HG03039 (cell line): ENCODE measurements at regions not wholly inside any gene's neighbourhood (a gene's known extent, or its start where the extent isn't known, plus 50 kb on each side); places are given as distances from the start of the nearest gene placed in this dataset.
"Not testable (repeated sequence)": the region's sequence is repeated elsewhere in the genome, so short reads cannot be mapped to it uniquely, and the experiment has no call there.

ENCODE experiments used
- ATAC-seq: cut with Tn5 transposase; IDR thresholded peaks from one replicate; pipeline ENCODE4 v1.9.1; 2021; ENCODE audit warnings: mild to moderate bottlenecking, moderate library complexity; ENCODE audit not compliant: unreplicated experiment

- no peak for ATAC-seq
Measured at GRCh38 chr13:55777612-55778011, 1363.1 kb upstream of the PRR20A start.

GRCh38 chr13:55783841-55784240 lies 1356.9 kb upstream of the PRR20A start:
- no peak for ATAC-seq

- ATAC-seq = no peak
Measured at GRCh38 chr13:55788548-55788947, 1352.2 kb upstream of the PRR20A start.

- no peak for ATAC-seq
Measured at GRCh38 chr13:55792544-55793193, 1348.0 kb upstream of the PRR20A start.

- ATAC-seq = no peak
Measured at GRCh38 chr13:55815458-55816033, 1325.2 kb upstream of the PRR20A start.

GRCh38 chr13:55816976-55817601 lies 1323.6 kb upstream of the PRR20A start:
- no peak for ATAC-seq

- no peak for ATAC-seq
Measured at GRCh38 chr13:55820817-55821216, 1319.9 kb upstream of the PRR20A start.

- ATAC-seq = no peak
Measured at GRCh38 chr13:55869648-55870047, 1271.1 kb upstream of the PRR20A start.

GRCh38 chr13:55887561-55887960 lies 1253.2 kb upstream of the PRR20A start:
- no peak for ATAC-seq

GRCh38 chr13:55893540-55893939 lies 1247.2 kb upstream of the PRR20A start:
- no peak for ATAC-seq

- ATAC-seq = no peak
Measured at GRCh38 chr13:55937180-55937579, 1203.5 kb upstream of the PRR20A start.

- ATAC-seq = no peak
Measured at GRCh38 chr13:55948175-55948574, 1192.5 kb upstream of the PRR20A start.

- ATAC-seq = no peak
Measured at GRCh38 chr13:55963934-55964333, 1176.8 kb upstream of the PRR20A start.

- ATAC-seq = no peak
Measured at GRCh38 chr13:55967055-55967454, 1173.7 kb upstream of the PRR20A start.

- ATAC-seq = no peak
Measured at GRCh38 chr13:55977436-55977835, 1163.3 kb upstream of the PRR20A start.

GRCh38 chr13:55981381-55981780 lies 1159.3 kb upstream of the PRR20A start:
- ATAC-seq = no peak

GRCh38 chr13:55984026-55984425 lies 1156.7 kb upstream of the PRR20A start:
- not testable (repeated sequence) for ATAC-seq

- ATAC-seq = no peak
Measured at GRCh38 chr13:55990631-55991030, 1150.1 kb upstream of the PRR20A start.

GRCh38 chr13:55991666-55992065 lies 1149.1 kb upstream of the PRR20A start:
- ATAC-seq = no peak

- no peak for ATAC-seq
Measured at GRCh38 chr13:55992145-55992544, 1148.6 kb upstream of the PRR20A start.

- ATAC-seq = no peak
Measured at GRCh38 chr13:55999709-56000108, 1141.0 kb upstream of the PRR20A start.

GRCh38 chr13:56009418-56009817 lies 1131.3 kb upstream of the PRR20A start:
- ATAC-seq = no peak
